HG02763 (cell line): ENCODE measurements at regions not wholly inside any gene's neighbourhood (a gene's known extent, or its start where the extent isn't known, plus 50 kb on each side); places are given as distances from the start of the nearest gene placed in this dataset.

Experiments
- ATAC-seq: cut with Tn5 transposase; IDR thresholded peaks from one replicate; pipeline ENCODE4 v1.9.1; 2021; ENCODE audit warnings: mild to moderate bottlenecking, moderate library complexity; ENCODE audit not compliant: unreplicated experiment

DNA sequence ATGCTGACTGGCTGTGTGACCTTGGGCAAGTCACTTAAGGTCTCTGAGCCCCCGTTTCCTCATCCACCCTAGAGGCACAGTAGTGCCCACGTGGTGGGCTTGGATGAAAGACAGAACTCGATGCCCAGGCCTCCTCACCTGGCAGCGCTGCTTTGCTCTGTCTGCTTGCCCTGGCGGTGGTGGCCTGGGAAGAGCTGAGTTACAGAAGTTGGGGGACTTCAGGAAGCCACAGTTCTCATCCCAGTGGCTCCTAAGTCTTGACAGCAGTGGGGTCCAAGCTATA, 171.5 kb upstream of the IER5L start:
- ATAC-seq: no peak

DNA sequence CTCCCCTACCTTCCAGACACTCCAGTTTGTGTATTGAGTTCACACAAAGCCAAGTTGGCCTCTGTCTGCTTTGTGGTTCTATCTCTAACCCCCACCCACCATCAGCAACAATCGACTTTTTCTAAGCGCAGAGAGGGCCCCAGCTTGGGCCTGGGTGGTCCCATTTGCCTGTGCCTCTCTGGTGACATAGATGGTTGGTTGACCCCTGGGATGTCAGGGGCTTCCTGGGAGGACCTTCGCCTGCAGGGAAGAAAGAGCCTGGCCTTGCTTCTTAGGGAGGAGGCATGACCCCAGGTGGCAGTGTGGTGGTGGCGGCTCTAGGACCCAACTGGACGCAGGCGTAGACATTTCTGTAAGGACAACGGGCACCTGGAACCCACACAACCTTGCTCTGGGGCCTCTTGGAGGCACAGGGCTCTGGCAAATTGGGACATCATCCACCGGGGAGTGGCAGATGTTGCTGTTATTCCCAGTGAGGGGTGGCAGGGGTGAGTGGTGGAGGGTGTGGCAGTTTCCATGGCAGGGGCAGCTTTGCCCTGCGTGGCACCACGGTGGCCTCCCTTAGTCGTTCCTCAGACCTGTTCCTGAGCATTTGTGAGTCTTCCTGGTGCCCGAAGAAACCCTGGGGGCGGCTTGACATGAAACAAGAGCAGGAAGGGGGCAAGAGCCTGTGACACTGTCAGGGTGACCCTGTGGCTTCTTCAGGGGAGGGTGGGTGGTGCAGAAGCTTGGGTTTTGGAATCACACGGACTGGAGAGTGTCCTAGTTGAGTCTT, 171.0 kb upstream of the IER5L start:
- ATAC-seq: no peak

DNA sequence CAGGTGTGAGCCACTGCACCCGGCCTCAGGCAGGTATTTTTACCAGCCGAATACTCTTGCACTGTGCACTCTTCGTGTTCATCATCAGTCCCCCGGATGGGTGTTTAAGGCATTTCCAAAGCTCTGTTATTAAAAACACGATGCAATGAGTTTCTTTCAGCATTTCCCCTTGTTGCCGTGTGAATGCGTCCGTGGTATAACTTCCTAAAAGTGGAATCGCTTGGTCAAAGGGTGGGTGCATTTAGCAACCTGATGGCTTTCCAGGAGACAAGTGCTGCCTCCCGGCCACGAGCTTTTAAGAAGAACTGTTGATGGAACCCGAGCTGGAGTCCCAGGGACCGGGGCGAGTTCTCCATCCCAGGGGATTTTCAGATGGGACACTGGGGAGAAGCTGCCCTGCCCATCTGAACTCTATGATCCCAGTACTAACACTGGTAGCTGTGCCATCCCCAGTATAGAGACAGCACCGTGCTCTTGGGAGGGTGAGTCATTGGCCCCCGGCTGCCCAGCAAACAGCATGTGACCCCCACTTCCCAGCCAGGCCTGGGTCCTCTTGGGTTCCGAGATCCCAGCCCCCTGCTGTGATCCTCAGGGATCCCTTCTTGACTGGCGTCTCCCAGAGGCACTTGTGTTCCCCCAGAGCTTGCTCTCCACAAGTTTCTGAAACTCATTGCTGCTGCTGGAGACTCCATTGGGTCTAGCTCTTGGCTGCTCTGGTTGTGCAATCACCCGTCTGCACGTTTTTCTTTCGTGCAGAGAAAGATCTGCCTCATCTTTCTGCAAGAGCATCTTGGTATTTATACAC, 169.5 kb upstream of the IER5L start:
- no peak for ATAC-seq

DNA sequence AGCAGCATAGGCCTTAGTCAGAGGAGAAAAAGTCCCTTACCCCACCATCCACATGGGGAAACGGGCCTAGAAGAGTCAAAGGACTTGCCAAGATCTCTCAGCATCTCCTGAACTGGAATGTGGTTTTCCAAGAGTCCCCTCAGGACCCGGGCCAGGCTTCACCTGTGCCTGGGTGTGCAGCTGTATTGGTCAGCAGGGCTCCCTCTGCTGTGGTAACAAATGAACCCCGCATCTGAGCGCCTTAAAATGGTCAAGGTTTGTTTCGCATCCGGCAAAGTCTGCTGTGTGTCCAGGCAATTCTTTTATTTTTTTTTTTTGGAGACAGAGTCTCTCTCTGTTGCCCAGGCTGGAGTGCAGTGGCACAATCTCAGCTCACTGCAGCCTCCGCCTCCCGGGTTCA, 168.0 kb upstream of the IER5L start:
- ATAC-seq: no peak

DNA sequence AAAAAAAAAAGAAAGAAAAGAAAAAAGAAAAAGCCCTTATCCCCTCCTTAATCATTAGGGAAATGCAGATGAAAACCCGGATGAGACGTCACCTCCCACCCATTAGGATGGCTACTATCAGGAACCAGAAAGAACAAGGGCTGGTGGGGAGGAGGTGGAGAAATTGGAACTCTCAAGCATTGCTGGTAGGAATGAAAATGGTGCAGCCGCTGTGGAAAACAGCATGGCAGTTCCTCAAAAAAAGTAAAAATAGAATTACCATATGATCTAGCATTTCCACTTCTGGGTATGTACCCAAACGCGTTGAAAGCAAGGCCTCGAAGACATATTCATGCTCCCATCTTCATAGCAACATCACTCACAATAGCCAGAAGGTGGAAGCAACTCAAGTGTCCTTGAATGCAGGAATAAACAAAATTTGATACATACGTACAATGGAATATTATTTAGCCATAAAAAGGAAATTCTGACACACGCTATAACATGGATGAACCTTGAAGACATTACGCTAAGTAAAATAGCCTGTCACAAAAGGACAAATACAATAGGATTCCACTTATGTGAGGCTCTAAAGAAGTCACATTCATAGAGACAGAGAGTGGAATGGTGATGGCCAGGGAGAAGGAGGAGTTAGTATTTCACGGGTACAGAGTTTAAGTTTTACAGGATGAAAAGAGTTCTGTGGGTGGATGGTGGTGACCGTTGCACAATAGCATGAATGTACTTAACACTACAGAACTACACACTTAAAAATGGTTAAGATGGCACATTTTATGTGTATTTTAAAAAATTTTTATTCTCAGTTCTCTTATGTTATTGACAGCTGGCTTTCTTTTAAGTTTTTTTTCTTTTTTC, 166.8 kb upstream of the IER5L start:
- no peak for ATAC-seq

DNA sequence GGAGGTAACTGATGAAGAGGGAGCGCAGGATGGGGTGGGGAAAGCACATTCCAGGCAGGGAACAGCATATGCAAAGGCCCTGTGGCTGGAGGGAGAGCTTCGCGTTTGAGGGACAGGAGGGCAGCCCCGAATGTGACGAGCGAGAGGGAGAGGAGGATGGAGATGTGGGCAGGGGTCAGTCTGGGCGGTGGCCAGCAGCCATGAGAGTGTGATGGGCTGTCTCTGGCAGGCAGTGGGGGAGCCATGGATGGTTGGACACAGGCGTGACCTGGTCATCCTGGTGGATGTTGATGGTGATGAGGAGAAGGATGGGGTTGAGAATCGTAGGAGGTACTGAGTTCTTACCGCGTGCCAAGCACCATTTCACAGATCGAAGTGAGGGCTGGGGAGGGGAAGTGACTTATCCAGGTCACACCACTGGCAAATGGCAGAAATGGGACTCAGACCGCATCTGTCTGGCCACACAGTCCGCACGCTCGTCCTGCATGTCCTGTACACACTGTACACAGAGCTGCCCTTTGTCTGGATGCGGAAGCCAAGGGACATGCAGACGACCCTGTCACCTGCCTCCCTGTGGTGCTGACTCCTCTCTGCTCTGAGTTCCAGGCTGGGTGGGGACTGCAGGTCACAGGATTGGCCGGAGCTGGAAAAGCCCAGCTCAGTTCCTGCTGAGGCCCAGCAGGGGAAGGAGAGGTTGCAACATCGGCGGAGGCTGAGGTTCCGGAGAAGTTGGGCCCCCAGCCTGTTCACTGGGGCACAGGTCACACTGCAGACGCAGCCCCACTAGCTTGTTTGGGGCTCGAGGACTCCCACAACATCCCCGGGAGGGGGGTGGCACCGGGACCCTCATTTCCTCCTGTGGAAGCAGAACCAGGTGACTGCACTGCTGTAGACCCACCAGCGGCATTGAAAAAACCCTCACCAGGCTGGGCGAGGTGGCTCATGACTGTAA, 165.6 kb upstream of the IER5L start:
- no peak for ATAC-seq

DNA sequence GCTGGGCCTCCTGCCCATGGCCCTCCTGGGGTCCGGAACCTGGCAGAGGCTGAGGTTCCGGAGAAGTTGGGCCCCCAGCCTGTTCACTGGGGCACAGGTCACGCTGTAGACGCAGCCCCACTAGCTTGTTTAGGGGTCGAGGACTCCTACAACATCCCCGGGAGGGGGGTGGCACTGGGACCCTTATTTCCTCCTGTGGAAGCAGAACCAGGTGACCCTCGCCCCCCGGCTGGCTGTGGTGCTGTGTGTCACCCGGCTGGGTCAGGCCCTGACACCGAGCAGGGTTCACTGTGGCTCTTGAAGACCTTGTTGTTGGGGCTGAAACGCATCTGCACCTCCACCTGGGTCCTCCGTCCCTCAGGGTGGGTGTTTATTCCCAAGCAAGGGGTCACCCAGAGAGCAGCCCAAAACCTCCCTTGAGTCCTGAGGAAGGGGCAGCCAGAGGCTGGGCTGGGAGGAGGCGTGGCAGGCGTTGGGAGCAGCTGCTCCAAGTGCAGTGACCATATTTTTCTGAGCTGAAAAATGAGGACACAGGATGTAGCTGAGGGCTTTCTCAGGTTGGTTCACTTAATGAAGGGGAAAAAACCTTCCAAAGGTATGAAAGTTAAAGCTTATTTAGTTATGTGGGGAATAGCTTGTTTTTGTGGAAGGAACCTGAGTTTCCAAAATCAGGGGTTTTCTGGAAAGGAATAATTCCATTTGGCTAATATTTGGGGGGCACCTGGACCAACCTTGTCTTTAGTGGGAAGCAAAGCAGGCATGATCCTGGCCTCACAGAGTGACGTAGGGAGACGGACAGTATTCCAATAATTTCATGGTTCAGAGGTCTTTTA, 164.7 kb upstream of the IER5L start:
- ATAC-seq: no peak

DNA sequence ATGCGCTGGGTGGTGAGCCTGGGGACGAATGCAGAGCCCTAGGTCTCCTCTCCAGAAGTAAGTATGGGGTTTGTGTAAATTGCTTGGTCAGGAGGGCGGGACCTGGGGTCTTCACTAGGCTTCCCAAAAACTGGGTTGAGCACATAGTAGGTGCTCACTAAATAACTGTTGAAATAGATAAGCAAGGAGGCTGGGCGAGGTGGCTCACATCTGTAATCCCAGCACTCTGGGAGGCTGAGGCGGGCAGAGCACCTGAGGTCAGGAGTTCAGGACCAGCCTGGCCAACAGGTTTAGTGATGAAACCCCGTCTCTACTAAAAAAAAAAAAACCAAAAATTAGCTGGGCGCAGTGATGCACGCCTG, 163.9 kb upstream of the IER5L start:
- no peak for ATAC-seq

DNA sequence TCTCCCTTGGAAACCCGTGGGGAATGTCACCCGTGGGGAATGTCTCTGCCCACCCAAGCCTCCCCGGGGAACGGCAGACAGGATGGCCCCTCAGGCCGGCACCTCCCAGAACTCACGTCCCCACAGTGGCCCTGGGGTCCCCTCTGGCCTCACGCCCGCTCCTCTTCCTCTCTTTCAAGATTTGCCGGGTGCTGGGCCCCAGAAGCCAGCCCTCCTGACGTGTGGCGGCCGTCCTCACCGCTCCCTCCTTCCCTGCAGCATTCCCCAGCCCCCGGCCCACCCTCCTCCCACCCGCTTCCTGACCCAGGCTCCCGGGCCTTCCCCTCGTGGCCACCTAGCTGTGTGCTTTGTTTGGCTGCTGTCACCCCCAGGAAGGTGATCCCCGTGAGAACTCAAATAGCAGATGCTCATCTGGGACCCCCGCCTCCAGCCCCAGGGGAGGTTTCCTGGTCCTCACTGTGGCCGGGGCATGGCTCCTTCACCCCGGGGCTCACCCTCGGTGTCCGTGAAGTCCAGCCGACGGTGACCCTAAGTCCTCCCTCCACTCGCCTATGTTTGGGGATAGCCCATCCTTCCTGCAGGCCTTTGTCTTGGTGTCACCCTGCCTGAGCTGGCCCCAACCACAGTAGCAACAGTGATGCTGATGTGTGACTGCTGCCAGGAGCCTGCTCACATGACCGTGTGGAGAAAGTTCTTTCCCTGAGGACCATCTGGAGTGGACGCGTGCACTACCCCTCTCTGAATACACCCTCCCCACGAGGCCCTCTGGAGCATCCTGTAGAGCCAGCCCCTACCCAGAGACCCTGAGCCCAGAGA, 163.3 kb upstream of the IER5L start:
- no peak for ATAC-seq

DNA sequence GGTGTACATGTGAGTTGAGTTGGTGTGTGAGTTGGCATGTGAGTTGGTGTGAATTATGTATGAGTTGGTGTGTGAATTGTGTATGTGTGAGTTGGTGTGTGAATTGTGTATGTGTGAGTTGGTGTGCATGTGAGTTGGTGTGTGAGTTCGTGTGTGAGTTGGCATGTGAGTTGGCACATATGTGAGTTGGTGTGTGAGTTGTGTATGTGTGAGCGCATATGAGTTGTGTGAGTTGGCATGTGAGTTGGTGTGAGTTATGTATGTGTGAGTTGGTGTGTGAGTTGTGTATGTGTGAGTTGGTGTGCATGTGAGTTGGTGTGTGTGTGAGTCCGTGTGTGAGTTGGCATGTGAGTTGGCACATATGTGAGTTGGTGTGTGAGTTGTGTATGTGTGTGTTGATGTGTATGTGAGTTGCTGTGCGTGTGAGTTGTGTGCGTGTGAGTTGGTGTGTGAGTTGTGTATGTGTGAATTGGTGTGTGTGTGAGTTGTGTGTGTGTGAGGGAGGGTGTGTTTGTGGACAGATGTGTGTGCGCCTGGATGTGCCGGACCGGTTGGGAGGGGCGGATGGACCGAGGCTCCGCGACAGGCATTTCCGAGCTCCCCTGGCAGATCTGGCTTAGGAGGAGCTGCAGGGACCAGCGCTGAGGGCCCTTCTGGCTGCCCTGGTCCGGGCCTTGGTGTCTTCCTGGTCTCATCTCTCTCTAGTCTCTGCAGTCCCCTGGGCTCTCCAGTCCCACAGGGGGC, 162.5 kb upstream of the IER5L start:
- no peak for ATAC-seq

DNA sequence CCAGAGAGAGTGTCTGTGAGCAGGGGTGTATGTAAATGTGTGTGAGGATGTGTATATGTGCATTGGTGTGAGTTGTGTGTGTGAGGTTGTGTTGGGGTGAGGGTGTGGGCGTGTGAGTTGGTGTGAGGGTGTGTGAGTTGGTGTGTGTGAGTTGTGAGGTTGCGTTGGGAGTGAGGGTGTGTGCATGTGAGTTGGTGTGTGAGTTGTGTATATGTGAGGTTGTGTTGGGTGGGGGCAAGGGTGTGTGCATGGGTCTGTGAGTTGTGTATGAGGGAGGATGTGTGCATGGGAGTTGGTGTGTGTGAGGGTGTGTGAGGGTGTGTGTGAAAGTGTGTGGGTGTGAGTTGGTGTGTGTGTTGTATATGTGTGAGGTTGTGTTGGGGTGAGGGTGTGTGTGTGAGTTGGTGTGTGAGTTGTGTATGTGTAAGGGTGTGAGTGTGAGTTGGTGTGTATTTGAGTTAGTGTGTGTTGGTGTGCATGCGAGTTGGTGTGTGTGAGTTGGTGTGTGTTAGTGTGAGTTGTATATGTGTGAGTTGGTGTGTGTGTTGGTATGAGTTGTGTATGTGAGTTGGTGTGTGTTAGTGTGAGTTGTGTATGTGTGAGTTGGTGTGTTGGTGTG, 161.6 kb upstream of the IER5L start:
- ATAC-seq: no peak

DNA sequence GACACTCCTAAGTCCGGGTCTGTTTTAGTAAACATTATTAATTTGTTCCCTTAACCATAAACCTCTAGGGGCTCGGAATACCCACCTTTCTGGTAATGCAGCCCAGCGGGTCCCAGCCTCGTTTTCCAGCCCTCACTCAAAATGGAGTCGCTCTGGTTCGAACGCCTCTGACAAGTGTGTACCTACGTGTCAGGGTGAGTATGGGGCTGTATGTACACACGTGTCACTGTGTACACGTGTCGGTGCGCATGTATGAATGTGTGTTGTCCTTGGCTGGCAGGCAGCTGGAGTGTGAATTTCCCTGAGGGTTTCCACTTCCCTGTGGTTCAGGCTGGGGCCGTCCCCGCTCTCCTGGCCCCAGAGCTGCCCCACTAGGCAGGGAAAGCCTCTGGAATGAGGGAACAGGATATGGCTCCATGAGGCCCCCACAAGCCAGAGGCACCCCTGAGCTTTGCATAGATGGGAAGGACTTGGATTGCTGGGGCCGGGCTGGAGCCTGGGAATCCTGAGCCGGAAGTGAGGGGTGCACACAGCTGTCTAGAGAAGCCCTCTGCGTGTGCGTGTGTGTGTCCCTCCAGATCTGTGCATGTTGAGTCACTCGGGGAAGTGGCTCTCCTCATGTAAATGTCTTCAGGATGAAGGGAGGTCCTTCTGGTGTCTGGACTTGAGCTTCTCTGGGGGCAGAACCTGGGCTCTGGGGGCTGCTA, 160.8 kb upstream of the IER5L start:
- ATAC-seq: no peak

DNA sequence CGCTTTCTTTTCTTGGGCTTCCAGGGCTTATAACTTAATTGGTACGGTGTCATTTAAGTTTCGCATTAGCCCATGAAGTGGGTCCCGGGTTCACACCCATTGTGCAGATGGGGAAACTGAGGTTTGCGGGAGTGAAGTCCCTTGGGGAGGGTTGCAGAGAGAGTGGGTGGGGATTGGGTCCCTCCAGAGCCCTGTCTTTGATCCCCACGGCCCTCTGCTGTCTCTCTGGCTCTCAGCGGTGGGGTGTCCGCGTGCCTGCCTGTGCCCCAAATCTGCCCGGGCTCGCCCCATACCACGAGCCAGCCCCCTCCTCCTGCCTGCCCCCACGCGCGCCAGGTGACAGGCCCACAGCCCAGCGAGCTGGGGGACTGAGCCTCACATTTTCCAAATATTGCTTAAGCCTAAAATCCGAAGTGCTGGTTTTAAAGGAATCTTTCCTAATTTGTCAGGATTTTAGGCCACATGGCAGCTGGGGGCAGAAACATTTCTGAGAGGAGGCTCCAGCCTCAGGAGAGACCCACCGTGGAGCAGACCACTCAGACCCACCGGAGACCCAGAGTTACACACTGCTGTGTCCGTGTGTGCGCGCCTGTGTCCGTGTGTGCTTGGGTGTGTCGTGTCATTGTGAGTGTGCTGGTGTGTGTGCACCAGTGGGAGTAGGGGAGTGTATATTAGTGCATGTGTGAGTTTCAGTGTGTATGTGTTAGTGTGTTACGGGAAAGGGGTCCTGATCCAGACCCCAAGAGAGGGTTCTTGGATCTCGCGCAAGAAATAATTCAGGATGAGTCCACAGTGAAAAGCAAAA, 159.5 kb upstream of the IER5L start:
- no peak for ATAC-seq

DNA sequence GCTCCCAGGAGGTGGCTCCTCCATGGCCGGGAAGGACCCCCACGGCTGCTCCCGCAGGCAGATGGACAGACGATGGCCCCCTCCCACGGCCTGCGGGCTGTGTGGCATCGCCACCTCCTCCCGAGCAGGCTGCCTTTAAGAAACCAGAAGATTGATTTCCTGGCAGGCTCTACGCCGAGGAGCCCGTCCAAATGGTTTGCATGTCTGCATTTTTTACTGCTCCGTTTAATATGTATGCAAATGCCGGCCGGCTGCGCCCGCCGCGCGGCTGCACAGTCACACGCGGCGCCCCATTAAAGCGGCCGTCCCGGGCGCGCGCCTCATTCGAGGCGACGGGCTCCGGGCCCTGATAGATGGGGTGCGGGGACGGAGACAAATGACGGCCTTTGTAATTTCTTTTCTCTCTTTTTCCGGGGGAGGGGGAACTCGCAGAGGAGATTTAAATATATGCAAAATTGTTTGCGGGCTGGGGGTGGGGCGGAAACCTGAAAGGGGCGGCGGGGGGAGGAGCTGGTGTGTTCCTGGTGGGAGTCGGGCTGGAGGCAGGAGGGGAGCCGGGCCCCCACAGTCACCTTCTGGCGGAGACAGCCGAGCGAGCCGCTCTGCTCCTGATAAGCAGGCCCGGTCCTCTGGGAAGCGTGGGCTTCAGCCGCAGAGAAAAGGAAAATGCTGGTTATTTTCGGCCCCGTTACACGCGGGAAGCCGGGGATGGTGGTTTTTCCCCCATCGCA, 158.7 kb upstream of the IER5L start:
- ATAC-seq: no peak

DNA sequence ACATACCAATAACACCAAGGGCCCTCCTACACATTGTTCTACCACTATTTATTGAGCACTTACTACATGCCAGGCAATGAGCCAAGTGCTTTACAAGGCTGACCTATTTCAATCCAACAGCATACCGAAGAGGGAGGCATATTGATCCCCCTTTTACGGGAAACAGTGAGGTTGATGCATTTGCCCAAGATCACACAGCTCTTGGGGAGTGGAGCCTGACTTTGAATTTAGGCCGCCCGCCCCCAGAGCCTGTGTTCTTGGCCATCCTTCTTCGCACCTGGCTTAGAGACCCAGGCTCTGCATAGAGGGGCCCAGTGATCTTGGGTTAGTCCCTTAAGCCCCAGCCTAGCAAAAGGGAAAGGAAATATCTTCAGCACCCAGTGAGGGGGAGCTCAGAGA, 158.1 kb upstream of the IER5L start:
- ATAC-seq: no peak
